Fibroblast of lung (primary cell): ENCODE measurements at regions not wholly inside any gene's neighbourhood (a gene's known extent, or its start where the extent isn't known, plus 50 kb on each side); places are given as distances from the start of the nearest gene placed in this dataset.
"Not testable (repeated sequence)": the region's sequence is repeated elsewhere in the genome, so short reads cannot be mapped to it uniquely, and the experiment has no call there.

Source experiments
- DNase-seq, 2 donors: peaks; one replicate each; pipeline versions ENCODE4 v3.0.0 to v3.0.0-alpha.2; 2010; ENCODE audit warnings: low read depth in 2 of 2
- H2AFZ ChIP-seq: 2 replicates; pipeline ENCODE4 v1.5.1; 2012; ENCODE audit warnings: low read length, control low read depth, inconsistent platforms
- H3K27ac ChIP-seq: 2 replicates; pipeline ENCODE4 v1.5.1; 2011; ENCODE audit warnings: low read length, control low read depth; ENCODE audit not compliant: insufficient read depth
- H3K27me3 ChIP-seq: 2 replicates; pipeline ENCODE4 v1.5.1; 2011; ENCODE audit warnings: mild to moderate bottlenecking, low read length; ENCODE audit not compliant: control insufficient read depth, insufficient read depth
- H3K36me3 ChIP-seq: 2 replicates; pipeline ENCODE4 v1.5.1; 2011; ENCODE audit warnings: low read length; ENCODE audit not compliant: control insufficient read depth, insufficient read depth
- H3K4me1 ChIP-seq: 2 replicates; pipeline ENCODE4 v1.5.1; 2011; ENCODE audit warnings: low read length; ENCODE audit not compliant: control insufficient read depth, insufficient read depth; ENCODE audit errors: extremely low read depth
- H3K4me2 ChIP-seq: 2 replicates; pipeline ENCODE4 v1.5.1; 2011; ENCODE audit warnings: low read length, control low read depth; ENCODE audit not compliant: insufficient read depth; ENCODE audit errors: extremely low read depth
- H3K4me3 ChIP-seq, 4 experiments: fragments of 200-600 bp in 1 of 4; sonication (generic) in 1 of 4; replicated peaks in 1 of 4; 2 replicates each; pipeline ENCODE4 v1.5.1; 2011 to 2016; ENCODE audit warnings: low read length in 4 of 4, low read depth in 3 of 4, mild to moderate bottlenecking in 3 of 4, control low read depth in 2 of 4, inconsistent platforms in 1 of 4, mixed read lengths in 1 of 4; ENCODE audit not compliant: insufficient read depth in 1 of 4; ENCODE audit errors: control extremely low read depth in 1 of 4
- H3K79me2 ChIP-seq: 2 replicates; pipeline ENCODE4 v1.5.1; 2012; ENCODE audit warnings: mild to moderate bottlenecking, low read length, inconsistent platforms; ENCODE audit not compliant: control insufficient read depth, insufficient read depth
- H3K9ac ChIP-seq: 2 replicates; pipeline ENCODE4 v1.5.1; 2011; ENCODE audit warnings: mild to moderate bottlenecking, low read length, control low read depth; ENCODE audit not compliant: insufficient read depth
- H3K9me3 ChIP-seq: 2 replicates; pipeline ENCODE4 v1.5.1; 2012; ENCODE audit warnings: low read depth, low read length; ENCODE audit not compliant: control insufficient read depth, insufficient read depth
- H4K20me1 ChIP-seq: 2 replicates; pipeline ENCODE4 v1.5.1; 2011; ENCODE audit warnings: low read length; ENCODE audit not compliant: control insufficient read depth, insufficient read depth; ENCODE audit errors: extremely low read depth
- EZH2 ChIP-seq: IDR thresholded peaks from 2 replicates; pipeline ENCODE4 v1.5.1; 2012; ENCODE audit warnings: low read length, control low read depth, mild to moderate bottlenecking; ENCODE audit errors: missing control alignments
- TF ChIP-seq, protein P1 (sequence below), 2 donors: IDR thresholded peaks in 1 of 2; conservative IDR thresholded peaks in 1 of 2; 1 replicate in 1 of 2; 2 replicates in 1 of 2; pipeline ENCODE4 v1.5.1; 2011 to 2012; ENCODE audit warnings: low read length in 2 of 2, control low read depth in 1 of 2, inconsistent platforms in 1 of 2, low read depth in 1 of 2, mild to moderate bottlenecking in 1 of 2

DNA sequence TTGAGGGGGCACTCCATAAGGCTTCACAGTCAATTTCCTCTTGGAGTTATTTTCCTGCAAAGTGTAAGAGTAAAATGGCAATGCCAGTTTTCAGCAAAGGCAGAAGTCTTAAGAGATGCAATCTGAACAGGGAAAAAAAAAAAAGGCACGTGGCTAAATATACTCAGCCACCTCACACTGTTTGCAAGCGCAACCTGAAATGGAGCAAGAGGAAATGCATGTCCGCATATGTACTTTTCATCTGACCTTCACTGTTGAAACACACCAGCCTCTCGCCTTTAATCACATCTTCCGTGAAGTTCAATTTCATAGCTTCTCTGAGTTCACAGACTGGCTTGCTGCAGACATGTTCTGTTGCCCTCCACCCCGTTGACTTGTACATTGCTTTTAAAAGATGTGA lies 101.4 kb downstream of the KATNIP start:
- H3K79me2 ChIP-seq: no peaks in the 10 kb centered on the region

DNA sequence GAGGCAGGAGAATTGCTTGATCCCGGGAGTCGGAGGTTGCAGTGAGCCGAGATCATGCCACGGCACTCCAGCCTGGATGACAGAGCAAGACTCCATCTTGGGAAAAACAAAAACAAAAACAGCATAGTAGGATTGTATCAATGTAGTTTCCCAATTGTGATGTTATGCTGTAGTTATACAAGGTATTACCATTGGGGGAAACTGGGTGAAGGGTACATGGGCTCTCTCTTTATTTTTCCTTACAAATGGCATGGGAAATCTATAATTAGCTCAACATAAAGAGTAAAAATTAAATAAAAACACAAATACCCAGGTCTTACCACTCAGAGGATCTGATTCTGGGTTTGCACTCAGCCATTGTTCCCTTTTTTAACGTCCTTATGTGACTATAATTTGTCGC lies 107.9 kb downstream of the KATNIP start:
- no peaks in the 10 kb centered on the region for H4K20me1 ChIP-seq
- no peak overlapping the region for H3K9ac ChIP-seq
- no peak for TF ChIP-seq EZH2
- TF ChIP-seq, protein P1, sequence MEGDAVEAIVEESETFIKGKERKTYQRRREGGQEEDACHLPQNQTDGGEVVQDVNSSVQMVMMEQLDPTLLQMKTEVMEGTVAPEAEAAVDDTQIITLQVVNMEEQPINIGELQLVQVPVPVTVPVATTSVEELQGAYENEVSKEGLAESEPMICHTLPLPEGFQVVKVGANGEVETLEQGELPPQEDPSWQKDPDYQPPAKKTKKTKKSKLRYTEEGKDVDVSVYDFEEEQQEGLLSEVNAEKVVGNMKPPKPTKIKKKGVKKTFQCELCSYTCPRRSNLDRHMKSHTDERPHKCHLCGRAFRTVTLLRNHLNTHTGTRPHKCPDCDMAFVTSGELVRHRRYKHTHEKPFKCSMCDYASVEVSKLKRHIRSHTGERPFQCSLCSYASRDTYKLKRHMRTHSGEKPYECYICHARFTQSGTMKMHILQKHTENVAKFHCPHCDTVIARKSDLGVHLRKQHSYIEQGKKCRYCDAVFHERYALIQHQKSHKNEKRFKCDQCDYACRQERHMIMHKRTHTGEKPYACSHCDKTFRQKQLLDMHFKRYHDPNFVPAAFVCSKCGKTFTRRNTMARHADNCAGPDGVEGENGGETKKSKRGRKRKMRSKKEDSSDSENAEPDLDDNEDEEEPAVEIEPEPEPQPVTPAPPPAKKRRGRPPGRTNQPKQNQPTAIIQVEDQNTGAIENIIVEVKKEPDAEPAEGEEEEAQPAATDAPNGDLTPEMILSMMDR (conservative IDR thresholded peaks at IDR 0.05 in 1 of 2, IDR thresholded peaks at IDR 0.05 in 1 of 2; ENCODE audit: low read depth in 1 of 2, low read length in 2 of 2): no peak
- H3K4me2 ChIP-seq: no peak overlapping the region
- no peaks in the 10 kb centered on the region for H3K79me2 ChIP-seq
- H3K9me3 ChIP-seq: no peaks in the 10 kb centered on the region
- H3K4me3 ChIP-seq: no peak overlapping the region
- H3K36me3 ChIP-seq: no peaks in the 10 kb centered on the region
- H3K4me1 ChIP-seq: no peaks in the 10 kb centered on the region
- H2AFZ ChIP-seq: no peak overlapping the region
- no peak for DNase-seq
- H3K27me3 ChIP-seq: no peaks in the 10 kb centered on the region
- H3K27ac ChIP-seq: no peak overlapping the region

More for the DNA sequence above, 101.4 kb downstream of the KATNIP start:
- Histone ChIP-seq H3K27ac (no peak overlapping the region), H3K4me1 (no peaks in the 10 kb centered on the region), H3K36me3 (no peaks in the 10 kb centered on the region), H3K27me3 (no peaks in the 10 kb centered on the region), H3K9ac (no peak overlapping the region), H4K20me1 (no peaks in the 10 kb centered on the region), H3K9me3 (no peaks in the 10 kb centered on the region), H3K4me2 (no peak overlapping the region), H3K4me3 (no peak overlapping the region), H2AFZ (no peak overlapping the region)
- no peak for DNase-seq
- no peak for TF ChIP-seq EZH2
- TF ChIP-seq, protein P1 (conservative IDR thresholded peaks at IDR 0.05 in 1 of 2, IDR thresholded peaks at IDR 0.05 in 1 of 2; ENCODE audit: low read depth in 1 of 2, low read length in 2 of 2): no peak

DNA sequence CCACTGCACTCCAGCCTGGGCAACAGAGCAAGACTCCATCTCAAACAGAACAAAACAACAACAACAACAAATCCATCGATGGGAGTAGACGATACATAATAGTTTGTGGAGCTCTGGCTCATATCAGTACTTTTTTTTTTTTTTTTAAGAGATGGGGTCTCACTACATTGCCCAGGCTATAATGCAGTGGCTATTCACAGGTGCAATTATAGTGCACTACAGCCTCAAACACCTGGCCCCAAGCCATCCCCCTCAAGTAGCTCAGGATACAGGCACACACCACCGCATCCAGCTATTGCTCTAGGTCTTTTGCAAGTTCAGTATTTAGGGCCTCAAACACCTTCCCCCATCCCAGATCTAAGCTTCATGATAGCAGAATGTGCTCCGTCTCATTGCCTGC lies 110.6 kb downstream of the KATNIP start:
- Histone ChIP-seq H3K4me1 (no peaks in the 10 kb centered on the region), H3K36me3 (no peaks in the 10 kb centered on the region), H3K9ac (no peak overlapping the region), H3K27me3 (no peaks in the 10 kb centered on the region), H3K9me3 (no peaks in the 10 kb centered on the region), H3K4me2 (no peak overlapping the region), H4K20me1 (no peaks in the 10 kb centered on the region), H2AFZ (no peak overlapping the region), H3K27ac (no peak overlapping the region), H3K79me2 (no peaks in the 10 kb centered on the region), H3K4me3 (no peak overlapping the region)
- TF ChIP-seq EZH2: no peak
- TF ChIP-seq, protein P1 (conservative IDR thresholded peaks at IDR 0.05 in 1 of 2, IDR thresholded peaks at IDR 0.05 in 1 of 2; ENCODE audit: low read depth in 1 of 2, low read length in 2 of 2): no peak
- no peak for DNase-seq

DNA sequence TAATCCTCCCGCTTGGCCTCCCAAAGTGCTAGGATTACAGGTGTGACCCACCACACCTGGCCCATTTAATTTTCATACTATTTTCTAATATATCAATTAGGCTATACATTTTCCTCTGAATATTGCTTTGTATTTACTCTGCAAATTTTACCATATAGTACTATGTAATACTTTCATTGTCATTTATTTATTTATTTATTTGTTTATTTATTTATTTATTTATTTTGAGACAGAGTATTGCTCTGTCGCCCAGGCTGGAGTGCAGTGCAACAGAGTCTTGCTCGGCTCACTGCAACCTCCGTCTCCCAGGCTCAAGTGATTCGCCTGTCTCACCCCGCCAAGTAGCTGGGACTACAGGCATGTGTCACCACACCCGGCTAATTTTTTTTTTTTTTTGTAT lies 113.3 kb downstream of the KATNIP start:
- H4K20me1 ChIP-seq, H3K36me3 ChIP-seq, H3K9me3 ChIP-seq, H3K4me1 ChIP-seq, H2AFZ ChIP-seq, H3K27me3 ChIP-seq, H3K4me3 ChIP-seq, DNase-seq, H3K4me2 ChIP-seq, H3K27ac ChIP-seq, H3K9ac ChIP-seq, H3K79me2 ChIP-seq: not testable (repeated sequence)
